GM19043 (cell line): ENCODE measurements at regions not wholly inside any gene's neighbourhood (a gene's known extent, or its start where the extent isn't known, plus 50 kb on each side); places are given as distances from the start of the nearest gene placed in this dataset.

Source experiments
- ATAC-seq: cut with Tn5 transposase; IDR thresholded peaks from one replicate; pipeline ENCODE4 v1.9.1; 2021; ENCODE audit warnings: low read depth; ENCODE audit not compliant: unreplicated experiment

GRCh38 chr4:125677665-125678307 lies 363.0 kb downstream of the FAT4 start:
- ATAC-seq = no peak

- no peak for ATAC-seq
Observed at GRCh38 chr4:125679989-125680388, 365.2 kb downstream of the FAT4 start.

- no peak for ATAC-seq
Observed at GRCh38 chr4:125681240-125681639, 366.5 kb downstream of the FAT4 start.

GRCh38 chr4:125682730-125683129 lies 368.0 kb downstream of the FAT4 start:
- ATAC-seq = no peak

DNA sequence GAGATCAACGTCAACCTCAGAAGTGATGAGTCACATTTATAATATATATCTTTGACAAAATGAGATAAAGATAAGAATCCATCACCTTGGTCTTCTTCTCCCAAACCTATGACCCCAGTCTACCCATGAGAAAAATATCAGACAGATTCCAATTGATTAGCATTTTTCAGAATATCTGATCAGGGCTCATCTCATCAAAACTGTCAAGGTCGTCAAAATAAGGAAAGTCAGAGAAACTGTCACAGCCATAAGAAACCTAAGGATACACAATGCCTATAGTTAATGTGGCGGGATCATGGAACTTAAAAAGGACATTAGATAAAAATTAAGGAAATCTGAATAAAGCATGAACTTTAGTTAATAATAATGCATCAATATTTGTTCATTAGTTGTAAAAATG lies 374.1 kb downstream of the FAT4 start:
- no peak for ATAC-seq

DNA sequence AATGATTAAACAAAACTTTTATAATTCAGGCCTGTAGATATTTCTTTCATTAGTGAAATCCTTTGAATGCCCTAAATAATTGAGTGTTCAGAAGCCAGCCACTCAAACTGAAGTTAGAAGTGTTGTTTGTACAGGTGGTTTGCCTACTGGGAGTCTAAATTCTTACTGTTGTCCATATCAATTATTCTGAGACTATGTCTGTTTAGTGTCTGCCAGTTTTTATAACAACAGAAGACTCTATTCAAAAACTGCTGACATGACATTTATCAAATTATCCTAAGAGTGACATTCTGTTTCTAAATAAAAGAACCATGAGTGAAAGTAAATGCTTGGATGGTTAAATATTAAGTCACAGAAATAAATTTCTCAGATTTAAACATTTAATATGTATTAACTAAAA lies 375.1 kb downstream of the FAT4 start:
- no peak for ATAC-seq

DNA sequence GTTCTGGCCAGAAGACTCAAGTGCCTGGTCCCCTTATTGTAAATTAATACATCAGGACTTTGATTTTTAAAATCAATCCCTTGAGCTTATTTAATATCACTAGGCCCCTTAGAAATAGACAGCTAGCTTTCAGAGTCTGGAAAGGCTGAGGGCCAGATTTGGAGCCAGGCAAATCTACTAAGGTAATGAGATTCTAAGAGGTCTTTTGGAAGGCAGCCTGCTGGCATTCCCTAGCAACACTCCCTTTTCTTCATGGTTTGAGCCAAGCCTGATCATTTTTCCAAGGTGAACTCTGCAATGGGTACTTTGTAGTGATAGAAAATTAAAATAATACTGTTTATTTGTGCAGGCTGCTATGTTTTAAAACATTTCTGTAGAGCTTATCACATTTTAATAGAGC lies 378.5 kb downstream of the FAT4 start:
- ATAC-seq = no peak

- no peak for ATAC-seq
Observed at GRCh38 chr4:125702406-125702805, 387.7 kb downstream of the FAT4 start.

- ATAC-seq = no peak
Observed at GRCh38 chr4:125703443-125703842, 388.7 kb downstream of the FAT4 start.

- ATAC-seq = no peak
Observed at GRCh38 chr4:125704726-125705125, 390.0 kb downstream of the FAT4 start.

DNA sequence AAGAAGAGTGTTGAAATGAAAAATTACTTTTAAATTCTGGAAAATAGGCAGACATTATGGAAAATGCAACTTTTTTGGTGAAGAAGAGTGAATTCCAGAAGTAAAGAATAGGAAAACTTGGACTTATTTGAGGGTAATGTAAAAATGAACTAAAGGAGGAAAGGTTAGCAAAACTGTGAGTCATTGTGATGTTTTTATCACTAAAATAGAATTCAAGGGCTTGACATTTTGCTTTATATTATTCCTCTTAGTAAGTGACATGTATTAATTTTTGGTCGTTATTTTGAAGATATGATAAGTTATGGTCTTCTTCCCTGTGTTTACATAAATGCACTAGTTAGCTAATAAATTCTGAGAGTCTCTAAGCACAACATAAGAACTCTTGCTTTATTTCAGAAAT lies 390.9 kb downstream of the FAT4 start:
- ATAC-seq = no peak

DNA sequence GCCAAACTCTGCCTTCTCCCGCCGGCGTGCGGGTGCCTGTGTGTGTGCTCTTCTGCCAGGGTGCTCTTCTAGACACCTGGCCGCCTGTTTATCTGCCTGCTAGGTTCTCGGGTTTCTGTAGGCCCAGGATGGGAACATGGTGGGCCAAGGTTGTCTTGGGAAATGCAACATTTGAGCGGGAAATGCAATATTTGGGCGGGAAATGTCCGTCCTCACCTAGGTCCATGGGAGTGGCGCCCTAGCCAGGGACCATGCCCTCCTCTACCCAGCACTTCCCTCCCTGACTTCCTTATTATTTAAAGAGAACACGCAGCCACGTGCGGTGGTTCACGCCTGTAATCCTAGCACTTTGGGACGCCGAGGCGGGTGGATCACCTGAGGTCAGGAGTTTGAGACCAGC lies 392.6 kb downstream of the FAT4 start:
- no peak for ATAC-seq

GRCh38 chr4:125710766-125711165 lies 396.0 kb downstream of the FAT4 start:
- ATAC-seq = no peak

DNA sequence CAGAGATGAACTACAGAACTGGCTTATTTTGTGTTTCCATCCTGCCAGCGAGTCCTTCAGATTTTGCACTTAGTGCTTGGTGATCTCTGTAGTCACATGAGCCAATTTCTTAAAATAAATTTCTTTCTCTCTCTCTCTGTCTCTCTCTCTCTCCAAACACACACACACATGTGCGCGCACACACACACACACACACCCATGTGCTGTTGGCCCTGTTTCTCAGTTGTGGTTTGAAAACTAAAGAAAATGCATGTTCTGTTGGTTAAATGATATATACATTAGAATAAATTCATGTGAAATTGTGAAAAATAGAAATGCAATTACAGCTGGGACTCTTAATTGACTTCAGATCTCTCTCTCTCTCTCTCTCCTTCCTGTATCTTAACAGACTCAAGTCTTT lies 399.3 kb downstream of the FAT4 start:
- no peak for ATAC-seq

DNA sequence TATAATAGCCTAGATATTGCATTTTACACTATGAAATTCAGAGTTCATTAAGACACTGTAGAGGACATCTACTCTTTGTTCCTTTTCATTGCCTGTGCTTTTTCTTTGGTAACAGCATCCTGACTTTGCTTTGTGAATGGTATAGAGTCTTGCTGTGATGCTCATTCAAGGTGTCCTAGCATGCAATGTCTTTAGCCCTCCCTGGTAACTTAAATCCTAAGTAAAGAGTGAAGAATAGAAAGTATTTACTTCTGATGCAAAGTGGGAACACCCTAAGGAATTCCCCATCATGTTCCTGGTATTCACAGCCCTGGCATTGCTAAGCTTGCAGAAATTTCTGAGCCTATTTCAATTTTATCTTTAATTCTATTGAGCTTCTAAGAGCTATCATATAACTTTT lies 400.1 kb downstream of the FAT4 start:
- no peak for ATAC-seq

GRCh38 chr4:125719987-125720386 lies 405.2 kb downstream of the FAT4 start:
- ATAC-seq = no peak

- no peak for ATAC-seq
Observed at GRCh38 chr4:125722009-125722408, 407.3 kb downstream of the FAT4 start.

GRCh38 chr4:125725957-125726525 lies 411.3 kb downstream of the FAT4 start:
- no peak for ATAC-seq

DNA sequence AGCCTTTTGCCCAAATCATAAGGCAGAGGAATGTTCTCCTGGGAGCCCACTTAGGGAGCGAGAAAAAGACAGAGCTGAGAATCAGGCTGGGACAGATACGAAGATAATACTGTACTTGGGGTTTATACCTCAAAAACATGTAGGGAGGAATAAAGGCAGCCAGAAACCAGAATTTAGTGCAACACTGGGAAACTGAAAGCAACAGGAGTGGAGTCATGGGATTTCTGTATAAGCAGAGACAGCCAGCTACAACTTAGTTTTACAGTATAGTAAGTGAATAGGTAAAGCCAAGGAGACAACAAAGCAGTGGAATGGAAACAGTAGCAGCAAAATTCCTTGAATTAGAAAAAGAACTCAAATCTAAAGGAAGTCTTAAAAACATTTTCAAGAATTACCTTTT lies 413.2 kb downstream of the FAT4 start:
- ATAC-seq = no peak

DNA sequence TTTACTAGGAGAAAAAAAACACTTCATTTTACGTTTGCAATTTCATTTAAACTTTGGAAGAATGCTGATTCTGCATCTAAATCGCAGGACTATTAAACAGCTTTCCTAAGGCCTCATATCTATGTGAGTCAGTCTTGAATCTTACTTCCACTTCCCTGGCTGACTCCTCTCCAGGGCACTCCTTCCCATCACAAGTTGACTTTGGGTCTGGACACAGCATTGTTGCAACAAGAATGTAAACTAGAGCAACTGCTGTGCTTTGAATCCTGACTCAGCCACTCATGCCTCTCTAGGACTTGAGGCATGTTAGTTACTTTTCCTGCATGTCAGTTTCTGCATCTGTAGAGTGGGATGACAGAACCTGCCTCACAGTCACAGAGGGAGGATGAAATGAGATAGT lies 413.8 kb downstream of the FAT4 start:
- no peak for ATAC-seq

- no peak for ATAC-seq
Observed at GRCh38 chr4:125729171-125729570, 414.4 kb downstream of the FAT4 start.

DNA sequence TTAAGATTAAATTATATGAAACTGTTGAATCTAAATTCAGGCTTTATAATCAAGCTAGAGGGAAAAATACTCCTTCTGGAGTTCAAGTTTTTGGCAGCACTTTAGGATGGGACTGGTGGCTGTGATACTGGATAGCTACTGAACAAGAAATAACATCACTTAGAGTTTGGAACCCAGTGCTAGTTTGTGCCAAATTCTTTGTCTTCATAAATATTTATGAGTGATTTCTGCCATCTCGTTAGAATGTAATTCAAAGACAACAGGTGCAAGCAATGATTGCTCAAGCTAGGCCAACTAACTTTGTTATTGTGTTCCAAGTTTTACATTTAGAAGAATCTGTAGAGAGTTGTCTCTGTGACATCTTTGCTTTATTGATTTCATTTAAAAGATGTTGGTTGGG lies 417.9 kb downstream of the FAT4 start:
- ATAC-seq = no peak

GRCh38 chr4:125734504-125734903 lies 419.7 kb downstream of the FAT4 start:
- no peak for ATAC-seq
